ENCODE measurements at regions not wholly inside any gene's neighbourhood (a gene's known extent, or its start where the extent isn't known, plus 50 kb on each side); places are given as distances from the start of the nearest gene placed in this dataset.

GRCh38 chr16:32116080-32116479 is 137.0 kb upstream of the TP53TG3D start:
- no peak for TF ChIP-seq CTCF (IDR thresholded peaks at IDR 0.05)
- no peak for TF ChIP-seq EP300 (IDR thresholded peaks at IDR 0.05; ENCODE audit: low read depth)
- no peak for TF ChIP-seq POLR2A (IDR thresholded peaks at IDR 0.05)

Measured in transverse colon (tissue), 3 donors.